GM06990 (cell line): ENCODE measurements at regions not wholly inside any gene's neighbourhood (a gene's known extent, or its start where the extent isn't known, plus 50 kb on each side); places are given as distances from the start of the nearest gene placed in this dataset.

Source experiments
- DNase-seq: peaks from one replicate; pipeline ENCODE4 v3.0.0-alpha.2; 2011; ENCODE audit not compliant: insufficient read length; ENCODE audit errors: extremely low read depth
- H3K27me3 ChIP-seq: replicated peaks from 2 replicates; pipeline ENCODE4 v1.6.0; 2011; ENCODE audit warnings: low read length; ENCODE audit not compliant: control insufficient read depth, insufficient read depth
- H3K36me3 ChIP-seq: 2 replicates; pipeline ENCODE4 v1.5.1; 2011; ENCODE audit warnings: low read length; ENCODE audit not compliant: control insufficient read depth, insufficient read depth
- H3K4me3 ChIP-seq: replicated peaks from 2 replicates; pipeline ENCODE4 v1.5.1; 2011; ENCODE audit warnings: low read depth, mild to moderate bottlenecking, control low read depth, low read length
- TF ChIP-seq, protein P1 (sequence below): IDR thresholded peaks from 2 replicates; pipeline ENCODE4 v1.5.1; 2011; ENCODE audit warnings: low read length, control low read depth, mild to moderate bottlenecking, inconsistent platforms; ENCODE audit not compliant: insufficient read depth, poor library complexity, severe bottlenecking

GRCh38 chr5:105882956-105883481 is 1787.7 kb downstream of the EFNA5 start:
- no peaks in the 10 kb centered on the region for H3K36me3 ChIP-seq
- TF ChIP-seq, protein P1, sequence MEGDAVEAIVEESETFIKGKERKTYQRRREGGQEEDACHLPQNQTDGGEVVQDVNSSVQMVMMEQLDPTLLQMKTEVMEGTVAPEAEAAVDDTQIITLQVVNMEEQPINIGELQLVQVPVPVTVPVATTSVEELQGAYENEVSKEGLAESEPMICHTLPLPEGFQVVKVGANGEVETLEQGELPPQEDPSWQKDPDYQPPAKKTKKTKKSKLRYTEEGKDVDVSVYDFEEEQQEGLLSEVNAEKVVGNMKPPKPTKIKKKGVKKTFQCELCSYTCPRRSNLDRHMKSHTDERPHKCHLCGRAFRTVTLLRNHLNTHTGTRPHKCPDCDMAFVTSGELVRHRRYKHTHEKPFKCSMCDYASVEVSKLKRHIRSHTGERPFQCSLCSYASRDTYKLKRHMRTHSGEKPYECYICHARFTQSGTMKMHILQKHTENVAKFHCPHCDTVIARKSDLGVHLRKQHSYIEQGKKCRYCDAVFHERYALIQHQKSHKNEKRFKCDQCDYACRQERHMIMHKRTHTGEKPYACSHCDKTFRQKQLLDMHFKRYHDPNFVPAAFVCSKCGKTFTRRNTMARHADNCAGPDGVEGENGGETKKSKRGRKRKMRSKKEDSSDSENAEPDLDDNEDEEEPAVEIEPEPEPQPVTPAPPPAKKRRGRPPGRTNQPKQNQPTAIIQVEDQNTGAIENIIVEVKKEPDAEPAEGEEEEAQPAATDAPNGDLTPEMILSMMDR: no peak
- no peaks in the 10 kb centered on the region for H3K27me3 ChIP-seq
- no peak for DNase-seq
- H3K4me3 ChIP-seq: no peak overlapping the region

GRCh38 chr5:105878402-105878801 is 1792.3 kb downstream of the EFNA5 start:
- H3K4me3 ChIP-seq: no peak overlapping the region
- DNase-seq: no peak
- H3K36me3 ChIP-seq: no peaks in the 10 kb centered on the region
- H3K27me3 ChIP-seq: no peaks in the 10 kb centered on the region
- TF ChIP-seq, protein P1: no peak

DNA sequence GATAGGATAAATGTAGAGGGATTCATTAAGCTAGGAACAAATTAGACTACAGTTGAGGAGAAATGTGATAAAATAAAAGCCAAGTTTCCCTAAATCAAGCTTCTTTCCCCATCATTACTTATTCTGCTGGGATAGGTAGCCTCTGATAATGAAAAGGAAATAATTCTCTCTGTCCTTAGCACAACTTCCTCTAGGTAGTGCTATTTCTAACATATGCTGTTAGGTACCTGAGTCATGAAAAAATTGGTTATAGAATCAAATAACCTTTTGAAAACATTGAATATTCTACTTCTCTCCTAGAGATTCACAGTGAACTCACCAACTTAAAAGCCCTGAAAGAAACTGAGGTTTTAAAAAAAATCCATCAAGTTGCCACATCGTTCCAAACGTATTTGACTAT is 1793.1 kb downstream of the EFNA5 start:
- no peaks in the 10 kb centered on the region for H3K36me3 ChIP-seq
- TF ChIP-seq, protein P1: no peak
- DNase-seq: no peak
- H3K4me3 ChIP-seq: no peak overlapping the region
- no peaks in the 10 kb centered on the region for H3K27me3 ChIP-seq

DNA sequence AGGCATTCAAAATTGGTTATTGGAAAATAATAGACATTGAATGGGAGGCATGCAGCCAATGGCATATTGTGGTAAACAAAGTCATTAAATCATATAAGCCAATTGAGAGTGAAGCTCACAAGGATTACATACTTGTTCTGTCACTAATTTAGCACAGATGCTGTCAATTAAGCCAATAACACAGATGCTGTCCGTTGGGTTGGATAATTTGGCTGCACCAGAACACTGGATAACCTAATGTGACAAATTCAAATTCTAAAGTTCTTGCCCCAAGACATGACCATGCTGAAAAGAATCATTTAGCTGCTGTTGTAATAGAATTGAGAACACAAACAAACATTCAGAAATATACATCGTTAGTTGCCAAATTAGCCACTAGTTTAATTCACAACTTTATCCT is 1796.4 kb downstream of the EFNA5 start:
- H3K27me3 ChIP-seq: no peaks in the 10 kb centered on the region
- no peak for DNase-seq
- no peaks in the 10 kb centered on the region for H3K36me3 ChIP-seq
- H3K4me3 ChIP-seq: no peak overlapping the region
- TF ChIP-seq, protein P1: no peak

DNA sequence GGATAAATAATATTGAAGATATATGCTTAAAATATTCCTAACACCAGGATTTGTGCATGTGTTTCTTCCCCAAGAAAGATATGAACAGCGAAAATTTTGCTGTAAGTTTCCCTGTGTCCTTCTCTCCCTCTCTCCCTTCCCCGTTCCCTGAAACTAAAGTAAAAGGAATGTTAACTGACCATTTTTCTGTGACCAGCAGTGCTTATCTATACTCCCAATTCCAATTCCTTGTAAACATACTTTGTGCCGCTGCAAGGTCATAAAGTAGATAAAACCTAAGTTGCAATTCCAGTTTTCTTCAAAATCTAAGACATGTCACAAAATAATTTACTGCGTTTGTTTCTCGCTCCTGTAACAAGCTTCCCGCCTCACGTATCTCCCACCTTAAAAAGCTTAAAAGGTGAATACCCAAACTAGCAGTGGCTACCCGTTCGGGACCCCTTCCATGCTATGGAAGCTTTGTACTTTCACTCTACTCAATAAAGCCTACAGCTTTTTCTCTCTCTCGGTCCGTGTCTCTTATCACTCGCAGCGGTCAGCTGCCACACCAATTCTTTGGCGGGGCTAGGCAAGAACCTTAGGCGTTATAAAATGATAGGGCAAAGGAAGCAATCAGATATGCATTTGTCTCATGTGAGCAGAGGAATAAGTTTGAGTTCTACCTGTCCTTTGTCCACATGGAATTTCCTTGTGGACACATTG is 1798.0 kb downstream of the EFNA5 start:
- no peak overlapping the region for H3K4me3 ChIP-seq
- H3K36me3 ChIP-seq: no peaks in the 10 kb centered on the region
- TF ChIP-seq, protein P1: no peak
- DNase-seq: no peak
- no peaks in the 10 kb centered on the region for H3K27me3 ChIP-seq
